Fibroblast of pulmonary artery (primary cell): ENCODE measurements at regions not wholly inside any gene's neighbourhood (a gene's known extent, or its start where the extent isn't known, plus 50 kb on each side); places are given as distances from the start of the nearest gene placed in this dataset.

Experiments used
- DNase-seq: peaks from one replicate; pipeline ENCODE4 v3.0.0-alpha.2; 2010; ENCODE audit warnings: low read depth
- H3K4me3 ChIP-seq: replicated peaks from 2 replicates; pipeline ENCODE4 v1.5.1; 2011; ENCODE audit warnings: low read depth, mild to moderate bottlenecking, control low read depth, low read length, moderate library complexity
- TF ChIP-seq, protein P1 (sequence below): IDR thresholded peaks from 2 replicates; pipeline ENCODE4 v1.5.1; 2011; ENCODE audit warnings: mild to moderate bottlenecking, control low read depth, low read length, inconsistent platforms; ENCODE audit errors: missing control alignments

DNA sequence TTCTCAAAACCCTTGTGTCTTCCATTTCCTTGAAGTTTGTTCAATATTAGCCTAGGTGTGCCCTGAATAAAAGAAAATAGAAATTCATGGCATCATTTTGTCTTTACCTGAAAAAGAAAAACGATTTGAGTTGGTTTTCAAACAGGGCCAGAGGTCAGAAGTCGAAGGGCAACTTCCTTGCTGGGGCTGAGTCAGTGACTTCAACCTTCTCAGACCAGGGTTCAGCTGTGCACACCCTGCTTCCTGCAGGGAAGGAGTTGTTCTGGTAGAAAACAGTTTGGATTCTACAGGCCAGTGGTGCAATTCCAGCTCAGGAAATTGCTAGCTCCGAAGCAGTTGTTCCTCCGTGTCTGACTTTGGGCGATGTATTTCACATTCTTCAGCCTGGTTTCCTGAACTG, 132.1 kb upstream of the SLC30A5 start:
- no peak overlapping the region for H3K4me3 ChIP-seq
- TF ChIP-seq, protein P1, sequence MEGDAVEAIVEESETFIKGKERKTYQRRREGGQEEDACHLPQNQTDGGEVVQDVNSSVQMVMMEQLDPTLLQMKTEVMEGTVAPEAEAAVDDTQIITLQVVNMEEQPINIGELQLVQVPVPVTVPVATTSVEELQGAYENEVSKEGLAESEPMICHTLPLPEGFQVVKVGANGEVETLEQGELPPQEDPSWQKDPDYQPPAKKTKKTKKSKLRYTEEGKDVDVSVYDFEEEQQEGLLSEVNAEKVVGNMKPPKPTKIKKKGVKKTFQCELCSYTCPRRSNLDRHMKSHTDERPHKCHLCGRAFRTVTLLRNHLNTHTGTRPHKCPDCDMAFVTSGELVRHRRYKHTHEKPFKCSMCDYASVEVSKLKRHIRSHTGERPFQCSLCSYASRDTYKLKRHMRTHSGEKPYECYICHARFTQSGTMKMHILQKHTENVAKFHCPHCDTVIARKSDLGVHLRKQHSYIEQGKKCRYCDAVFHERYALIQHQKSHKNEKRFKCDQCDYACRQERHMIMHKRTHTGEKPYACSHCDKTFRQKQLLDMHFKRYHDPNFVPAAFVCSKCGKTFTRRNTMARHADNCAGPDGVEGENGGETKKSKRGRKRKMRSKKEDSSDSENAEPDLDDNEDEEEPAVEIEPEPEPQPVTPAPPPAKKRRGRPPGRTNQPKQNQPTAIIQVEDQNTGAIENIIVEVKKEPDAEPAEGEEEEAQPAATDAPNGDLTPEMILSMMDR = no peak
- no peak for DNase-seq

DNA sequence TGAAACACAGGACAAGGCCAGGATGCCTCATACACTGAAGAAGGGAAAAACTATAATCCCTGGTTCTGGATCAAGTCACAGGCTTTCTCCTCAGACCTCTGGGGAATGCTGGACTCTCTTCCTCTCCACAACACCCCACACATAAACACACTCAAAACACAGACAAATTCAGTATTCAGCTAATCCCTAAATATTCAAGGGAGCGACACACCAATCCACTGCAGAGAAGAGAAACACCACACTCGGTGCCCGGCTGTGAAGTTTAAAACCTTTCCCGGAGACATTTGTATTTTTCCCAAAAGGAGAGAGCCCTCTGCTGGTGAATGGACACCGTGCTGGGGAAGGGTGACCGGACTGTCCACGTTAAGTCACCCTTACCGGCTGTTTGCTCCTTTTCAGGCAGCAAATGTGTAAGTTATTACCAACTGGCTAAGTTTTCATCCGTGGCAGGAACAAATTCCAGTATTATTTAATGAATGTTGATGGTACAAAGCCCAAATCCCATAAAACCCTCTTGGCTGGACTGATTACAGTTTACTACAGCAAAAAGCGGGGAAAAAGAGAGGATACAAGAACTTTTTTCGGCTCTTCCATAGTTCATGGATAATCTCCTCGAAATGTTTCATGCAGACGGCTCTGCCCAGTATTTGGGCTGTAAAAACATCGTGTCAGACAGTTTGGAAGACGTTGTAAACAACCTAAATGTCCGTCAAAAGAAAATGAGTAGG, 130.9 kb upstream of the SLC30A5 start:
- no peak overlapping the region for H3K4me3 ChIP-seq
- TF ChIP-seq, protein P1 = peak; percentile 94
- DNase-seq = peak; percentile 72

DNA sequence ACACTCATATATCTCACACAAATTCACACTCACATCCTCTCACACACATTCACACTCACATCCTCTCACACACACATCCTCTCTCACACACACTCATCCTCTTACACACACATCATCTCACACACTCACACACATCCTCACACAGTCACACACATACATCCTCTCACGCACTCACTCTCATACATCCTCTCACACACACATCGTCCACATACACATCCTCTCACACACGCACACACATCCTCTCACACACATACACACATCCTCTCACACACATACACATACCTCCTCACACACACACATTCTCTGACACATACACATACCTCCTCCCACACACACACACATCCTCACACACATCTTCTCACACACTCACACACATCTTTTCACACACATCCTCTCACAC, 129.1 kb upstream of the SLC30A5 start:
- H3K4me3 ChIP-seq = no peak overlapping the region
- TF ChIP-seq, protein P1 = no peak
- no peak for DNase-seq

DNA sequence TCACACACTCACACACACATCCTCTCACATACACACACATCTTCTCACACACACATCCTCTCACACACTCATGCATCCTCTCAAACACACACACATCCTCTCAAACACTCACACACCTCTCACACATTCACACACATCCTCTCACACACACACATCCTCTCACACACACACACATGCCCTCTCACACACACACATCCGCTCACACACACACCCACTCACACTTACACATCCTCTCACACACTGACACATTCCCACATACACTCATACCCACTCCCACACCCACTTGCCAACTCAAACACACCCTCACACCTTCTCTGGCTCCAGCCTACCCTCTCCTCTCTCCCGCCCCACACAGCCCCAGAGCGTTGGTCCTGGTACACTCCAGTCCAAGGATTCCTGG, 127.9 kb upstream of the SLC30A5 start:
- no peak for DNase-seq

DNA sequence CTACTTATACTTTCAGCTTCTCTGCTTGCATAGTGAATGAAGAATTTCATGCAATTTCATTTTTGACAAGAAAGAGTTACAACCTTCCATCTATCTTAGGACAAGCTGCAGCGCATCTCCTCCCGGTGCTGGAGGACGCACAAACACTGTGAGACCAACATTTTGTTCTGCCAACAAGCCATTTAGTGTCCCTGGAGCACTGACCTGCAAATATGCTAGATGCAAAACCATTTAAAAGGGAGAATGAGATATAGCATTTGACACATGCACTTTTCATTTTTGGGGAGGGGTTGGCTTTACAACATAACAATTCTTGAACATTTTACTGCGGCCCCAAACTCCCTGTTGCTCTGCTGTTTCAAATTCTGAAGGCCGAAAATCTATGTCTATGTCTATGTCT, 127.2 kb upstream of the SLC30A5 start:
- TF ChIP-seq, protein P1 = no peak
- DNase-seq = no peak
- no peak overlapping the region for H3K4me3 ChIP-seq

More for the DNA sequence above, 127.9 kb upstream of the SLC30A5 start:
- no peak overlapping the region for H3K4me3 ChIP-seq
- TF ChIP-seq, protein P1 = no peak

DNA sequence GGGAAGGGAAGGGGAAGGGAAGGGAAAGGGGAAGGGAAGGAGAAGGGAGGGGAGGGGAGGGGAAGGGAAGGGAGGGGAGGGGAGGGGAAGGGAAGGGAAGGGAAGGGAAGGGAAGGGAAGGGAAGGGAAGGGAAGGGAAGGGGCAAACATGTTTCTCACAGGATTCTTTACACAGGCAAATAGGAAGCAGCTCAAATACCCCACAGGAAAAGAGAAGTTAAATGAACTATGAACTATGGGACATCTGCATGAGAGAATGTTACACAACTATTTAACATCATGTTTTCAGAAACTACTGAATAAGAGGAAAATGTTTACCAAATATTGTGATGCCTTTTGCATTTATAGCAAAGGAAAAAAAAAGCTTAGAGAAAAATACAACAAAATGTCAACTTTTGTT, 125.4 kb upstream of the SLC30A5 start:
- TF ChIP-seq, protein P1 = no peak
- H3K4me3 ChIP-seq = no peak overlapping the region
- no peak for DNase-seq

DNA sequence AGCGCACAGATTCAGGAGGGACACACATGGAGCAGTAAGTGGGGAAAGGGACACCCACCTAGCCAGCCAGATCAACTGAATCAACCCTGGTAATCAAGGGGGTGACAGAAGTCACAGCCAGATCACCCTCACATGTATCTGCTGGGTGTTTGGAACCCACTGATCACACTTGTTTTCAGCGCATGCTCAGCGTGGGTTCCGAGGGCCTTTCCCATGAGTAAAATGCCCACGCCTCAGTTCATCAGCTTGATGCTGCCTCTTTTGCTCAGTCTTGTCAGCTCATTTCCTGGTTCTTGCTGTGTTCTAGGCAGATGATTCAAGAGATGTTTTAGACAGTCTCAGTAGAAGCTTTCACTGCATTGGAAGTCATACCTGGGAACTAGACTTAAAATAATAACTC, 123.2 kb upstream of the SLC30A5 start:
- H3K4me3 ChIP-seq = no peak overlapping the region
- DNase-seq = no peak
- TF ChIP-seq, protein P1 = no peak
